Transverse colon (tissue), 3 donors: ENCODE measurements at regions not wholly inside any gene's neighbourhood (a gene's known extent, or its start where the extent isn't known, plus 50 kb on each side); places are given as distances from the start of the nearest gene placed in this dataset.

ENCODE experiments used
- EP300 ChIP-seq: sonication (generic); formaldehyde crosslinking; IDR thresholded peaks from one replicate; pipeline ENCODE4 v1.6.1; 2017; ENCODE audit warnings: antibody characterized with exemption, low read depth
- POLR2A ChIP-seq: fragments of 450-650 bp; IDR thresholded peaks from one replicate; pipeline ENCODE4 v1.6.1; 2016; ENCODE audit warnings: antibody characterized with exemption, mild to moderate bottlenecking, moderate library complexity
- TF ChIP-seq, protein P1 (sequence below), 5 experiments: fragments of 200-600 bp in 3 of 5; fragments of 450-650 bp in 2 of 5; sonication (generic) in 3 of 5; IDR thresholded peaks; 1 replicate in 2 of 5; 2 replicates in 3 of 5; pipeline ENCODE4 v1.5.1; 2016 to 2017; ENCODE audit warnings: antibody characterized with exemption in 5 of 5, inconsistent platforms in 3 of 5, mild to moderate bottlenecking in 2 of 5, moderate library complexity in 1 of 5

DNA sequence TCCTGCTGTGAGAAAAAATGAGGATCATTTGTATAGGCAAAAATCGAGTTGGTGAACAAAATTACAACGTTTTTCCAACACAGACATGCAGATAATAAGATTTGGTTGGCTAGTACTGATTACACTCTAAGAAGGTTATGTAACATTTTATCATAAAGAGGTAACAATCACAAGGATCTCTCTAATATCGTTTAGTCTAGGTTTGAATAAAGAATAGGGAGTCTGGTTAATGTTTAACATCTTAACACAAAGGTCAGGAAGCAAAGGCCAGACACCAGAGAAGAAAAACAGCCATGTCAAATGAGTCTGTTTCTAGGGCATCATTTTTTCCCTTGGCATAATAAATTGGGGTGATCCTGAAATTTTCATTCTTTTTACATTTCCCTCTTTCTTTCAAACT is 207.4 kb upstream of the CHRM3 start:
- TF ChIP-seq, protein P1, sequence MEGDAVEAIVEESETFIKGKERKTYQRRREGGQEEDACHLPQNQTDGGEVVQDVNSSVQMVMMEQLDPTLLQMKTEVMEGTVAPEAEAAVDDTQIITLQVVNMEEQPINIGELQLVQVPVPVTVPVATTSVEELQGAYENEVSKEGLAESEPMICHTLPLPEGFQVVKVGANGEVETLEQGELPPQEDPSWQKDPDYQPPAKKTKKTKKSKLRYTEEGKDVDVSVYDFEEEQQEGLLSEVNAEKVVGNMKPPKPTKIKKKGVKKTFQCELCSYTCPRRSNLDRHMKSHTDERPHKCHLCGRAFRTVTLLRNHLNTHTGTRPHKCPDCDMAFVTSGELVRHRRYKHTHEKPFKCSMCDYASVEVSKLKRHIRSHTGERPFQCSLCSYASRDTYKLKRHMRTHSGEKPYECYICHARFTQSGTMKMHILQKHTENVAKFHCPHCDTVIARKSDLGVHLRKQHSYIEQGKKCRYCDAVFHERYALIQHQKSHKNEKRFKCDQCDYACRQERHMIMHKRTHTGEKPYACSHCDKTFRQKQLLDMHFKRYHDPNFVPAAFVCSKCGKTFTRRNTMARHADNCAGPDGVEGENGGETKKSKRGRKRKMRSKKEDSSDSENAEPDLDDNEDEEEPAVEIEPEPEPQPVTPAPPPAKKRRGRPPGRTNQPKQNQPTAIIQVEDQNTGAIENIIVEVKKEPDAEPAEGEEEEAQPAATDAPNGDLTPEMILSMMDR (IDR thresholded peaks at IDR 0.05): no peak
- no peak for TF ChIP-seq POLR2A
- no peak for TF ChIP-seq EP300
